ENCODE measurements at regions not wholly inside any gene's neighbourhood (a gene's known extent, or its start where the extent isn't known, plus 50 kb on each side); places are given as distances from the start of the nearest gene placed in this dataset.

GRCh38 chr4:72761368-72762038 is 192.5 kb upstream of the ADAMTS3 start:
- Histone ChIP-seq H3K9me1 (ENCODE audit: control insufficient read depth, insufficient read depth, low read length) (no peaks in the 10 kb centered on the region), H2AFZ (ENCODE audit: low read depth, low read length) (no peak overlapping the region), H3K4me2 (ENCODE audit: insufficient read depth, low read length) (no peak overlapping the region), H3K36me3 (ENCODE audit: control insufficient read depth, insufficient read depth, low read length) (no peaks in the 10 kb centered on the region), H3K27me3 (ENCODE audit: control insufficient read depth in 2 of 2, insufficient read depth in 2 of 2, low read length in 2 of 2) (no peaks in the 10 kb centered on the region), H3K4me3 (no peak overlapping the region), H3K9me3 (replicated peaks; ENCODE audit: control insufficient read depth, insufficient read depth, low read depth, low read length) (no peaks in the 10 kb centered on the region), H3K27ac (ENCODE audit: extremely low read depth, low read depth, low read length) (no peak overlapping the region), H3K9ac (ENCODE audit: insufficient read depth in 1 of 2, low read depth in 2 of 2, low read length in 2 of 2) (no peak overlapping the region), H3K79me2 (ENCODE audit: control insufficient read depth, insufficient read depth, low read length) (no peaks in the 10 kb centered on the region), H3K4me1 (replicated peaks in 1 of 2; ENCODE audit: control insufficient read depth in 2 of 2, insufficient read depth in 2 of 2, low read length in 2 of 2) (peaks cover 0 to 6% of the 10 kb centered on the region in 2 experiments; a peak in 1 of 5 replicates), H4K20me1 (replicated peaks; ENCODE audit: control insufficient read depth, insufficient read depth, low read length) (no peaks in the 10 kb centered on the region)
- ATAC-seq = no peak
- ChIA-PET CTCF (ENCODE audit: low intra/inter-chr PET ratio) (no interaction called here), POLR2A (no interaction called here)
- WGBS (ENCODE audit: insufficient coverage, low coverage, missing lambda C conversion rate) = 2% methylated on average over 5 of the region's 5 CpGs
- no TSS peak for BruUV-seq (replicated peaks)
- in situ Hi-C loops (cut with MboI) = no loop called here
- FAIRE-seq = no peak
- intact Hi-C loops (cut with micrococcal nuclease) = loop anchor here (10.0 kb wide), 2 partner anchors 257 to 437 kb away; no protein-coding TSS in a partner anchor
- no peak for DNase-seq (ENCODE audit: extremely low read depth in 1 of 4, low spot score in 3 of 4)
- TF ChIP-seq ZNF511 (CRISPR knock-in tag; IDR thresholded peaks at IDR 0.05) = no peak
- TF ChIP-seq ZNF146 (CRISPR knock-in tag; IDR thresholded peaks at IDR 0.05; ENCODE audit: unreplicated experiment) = no peak
- no peak for TF ChIP-seq CCNT2 (IDR thresholded peaks at IDR 0.05; ENCODE audit: borderline replicate concordance, extremely low read depth, insufficient read length, low read depth, low read length)
- no peak for TF ChIP-seq TCF15 (CRISPR knock-in tag; IDR thresholded peaks at IDR 0.05)
- no peak for TF ChIP-seq DDX20 (tag; IDR thresholded peaks at IDR 0.05; ENCODE audit: low read depth)
- no peak for TF ChIP-seq RFX5 (IDR thresholded peaks at IDR 0.05; ENCODE audit: low read depth, low read length)
- TF ChIP-seq MIER1 (IDR thresholded peaks at IDR 0.05; ENCODE audit: low read depth) = no peak
- TF ChIP-seq MBD2 (IDR thresholded peaks at IDR 0.05; ENCODE audit: borderline replicate concordance, low read depth) = no peak
- TF ChIP-seq ZBTB9 (CRISPR knock-in tag; IDR thresholded peaks at IDR 0.05) = no peak
- no peak for TF ChIP-seq HMG20B (CRISPR knock-in tag; IDR thresholded peaks at IDR 0.05)
- TF ChIP-seq RFX7 (CRISPR knock-in tag; IDR thresholded peaks at IDR 0.05) = no peak
- TF ChIP-seq TGIF2 (CRISPR knock-in tag; IDR thresholded peaks at IDR 0.05) = no peak
- TF ChIP-seq CBX8 (IDR thresholded peaks at IDR 0.05; ENCODE audit: borderline replicate concordance, extremely low read depth, low read depth, low read length, poor library complexity, severe bottlenecking) = no peak
- TF ChIP-seq HDAC6 (IDR thresholded peaks at IDR 0.05; ENCODE audit: low read depth, low read length) = no peak
- no peak for TF ChIP-seq PRDM10 (IDR thresholded peaks at IDR 0.05; ENCODE audit: partially characterized antibody)
- no peak for TF ChIP-seq ZNF644 (tag; IDR thresholded peaks at IDR 0.05; ENCODE audit: low read depth)
